Suppressor macrophage treated with lipopolysaccharide for 1 hour (primary cell): ENCODE measurements at regions not wholly inside any gene's neighbourhood (a gene's known extent, or its start where the extent isn't known, plus 50 kb on each side); places are given as distances from the start of the nearest gene placed in this dataset.
"Not testable (repeated sequence)": the region's sequence is repeated elsewhere in the genome, so short reads cannot be mapped to it uniquely, and the experiment has no call there.

Source experiments
- DNase-seq, 3 donors: peaks; one replicate each; pipeline ENCODE4 v3.0.0-alpha.2; 2020 to 2022

DNA sequence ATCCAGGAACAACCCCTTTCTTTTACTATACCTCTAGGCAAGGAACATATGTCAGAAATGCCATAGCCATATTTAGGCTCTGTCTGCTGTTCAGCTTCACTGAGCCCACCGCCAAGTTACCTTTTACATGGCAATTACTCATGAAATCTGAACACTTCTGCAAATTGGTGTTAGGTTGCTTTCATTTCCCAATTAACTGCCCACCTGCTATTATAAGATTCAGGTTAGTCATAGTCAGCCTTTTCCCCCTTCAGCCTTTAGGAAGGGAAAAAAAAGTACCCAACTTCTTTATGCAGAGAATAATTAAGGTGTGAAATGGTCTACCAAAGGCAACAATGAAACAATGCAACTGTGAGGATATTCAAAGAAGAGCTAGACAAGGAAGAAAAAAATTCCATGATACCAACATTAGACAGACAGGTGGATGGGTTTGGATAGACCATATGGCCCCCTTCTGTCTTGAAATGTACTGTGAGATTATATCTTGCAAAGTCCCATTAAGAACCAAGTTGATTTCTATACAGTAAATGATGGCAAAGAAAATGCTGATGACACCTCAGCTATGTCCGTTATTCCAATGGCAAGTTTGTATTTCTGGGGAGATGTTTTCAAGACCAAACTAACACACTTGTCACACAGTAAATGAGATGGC is 442.1 kb upstream of the NRP1 start:
- no peak for DNase-seq

DNA sequence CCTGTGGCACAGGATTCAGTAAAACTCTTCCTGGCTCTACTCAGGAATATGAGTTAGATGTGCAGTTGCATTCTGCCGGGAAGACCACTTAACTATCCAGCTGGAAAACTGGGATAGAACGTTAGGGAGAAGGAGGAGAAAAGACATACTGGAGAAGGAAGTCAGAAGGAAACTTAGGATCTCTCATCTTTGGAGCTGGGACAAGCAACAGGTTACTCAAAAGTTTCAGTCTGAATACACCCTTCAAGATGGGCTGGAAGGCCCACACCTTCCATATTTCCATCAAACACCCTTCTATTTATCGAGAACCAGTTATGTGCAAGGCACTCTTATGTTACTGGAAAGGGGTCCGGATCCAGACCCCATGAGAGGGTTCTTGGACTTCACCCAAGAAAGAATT is 440.4 kb upstream of the NRP1 start:
- DNase-seq: no peak

DNA sequence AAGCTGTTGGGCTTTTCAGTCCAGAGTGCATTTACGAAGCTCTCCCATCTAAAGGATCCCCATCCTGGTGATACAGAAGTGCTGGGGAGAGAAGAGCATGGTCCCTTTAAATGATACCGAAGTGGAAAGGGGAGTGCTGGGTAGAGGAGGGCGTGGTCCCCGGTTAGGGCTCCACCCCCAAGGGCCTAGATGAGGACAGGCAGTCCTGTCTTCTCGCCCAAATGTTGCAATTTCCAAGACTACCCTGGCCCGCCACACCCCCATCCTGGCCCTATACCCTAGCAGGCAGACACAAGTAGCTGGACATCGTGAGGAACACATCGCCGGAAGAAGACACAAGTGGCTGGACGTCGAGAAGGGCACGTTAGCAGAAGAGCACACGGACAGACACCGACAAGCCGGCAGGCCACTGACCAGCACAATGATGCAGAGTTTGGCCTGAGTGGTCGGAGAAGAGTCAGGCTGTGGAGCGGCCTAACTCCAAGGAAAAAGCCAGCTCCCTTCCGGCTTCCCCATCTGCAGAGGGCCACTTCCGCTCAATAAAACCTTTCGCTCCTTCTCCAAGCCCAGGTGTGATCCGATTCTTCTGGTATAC is 439.5 kb upstream of the NRP1 start:
- no peak for DNase-seq

DNA sequence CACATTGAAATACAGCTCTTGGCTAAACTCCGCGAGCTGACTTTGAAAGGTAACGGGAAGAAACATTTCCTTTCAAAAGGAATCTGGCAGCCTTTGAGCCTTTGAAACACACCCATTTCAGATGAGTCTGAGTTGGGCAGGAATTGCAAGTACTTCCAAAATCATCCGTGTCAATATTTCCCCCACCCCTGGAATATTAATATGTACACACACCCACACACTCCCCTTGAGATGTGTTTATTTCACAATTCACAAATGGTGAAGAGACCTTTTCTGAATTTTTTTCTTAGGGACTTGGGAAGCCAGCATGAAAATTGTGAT is 438.7 kb upstream of the NRP1 start:
- DNase-seq: no peak

DNA sequence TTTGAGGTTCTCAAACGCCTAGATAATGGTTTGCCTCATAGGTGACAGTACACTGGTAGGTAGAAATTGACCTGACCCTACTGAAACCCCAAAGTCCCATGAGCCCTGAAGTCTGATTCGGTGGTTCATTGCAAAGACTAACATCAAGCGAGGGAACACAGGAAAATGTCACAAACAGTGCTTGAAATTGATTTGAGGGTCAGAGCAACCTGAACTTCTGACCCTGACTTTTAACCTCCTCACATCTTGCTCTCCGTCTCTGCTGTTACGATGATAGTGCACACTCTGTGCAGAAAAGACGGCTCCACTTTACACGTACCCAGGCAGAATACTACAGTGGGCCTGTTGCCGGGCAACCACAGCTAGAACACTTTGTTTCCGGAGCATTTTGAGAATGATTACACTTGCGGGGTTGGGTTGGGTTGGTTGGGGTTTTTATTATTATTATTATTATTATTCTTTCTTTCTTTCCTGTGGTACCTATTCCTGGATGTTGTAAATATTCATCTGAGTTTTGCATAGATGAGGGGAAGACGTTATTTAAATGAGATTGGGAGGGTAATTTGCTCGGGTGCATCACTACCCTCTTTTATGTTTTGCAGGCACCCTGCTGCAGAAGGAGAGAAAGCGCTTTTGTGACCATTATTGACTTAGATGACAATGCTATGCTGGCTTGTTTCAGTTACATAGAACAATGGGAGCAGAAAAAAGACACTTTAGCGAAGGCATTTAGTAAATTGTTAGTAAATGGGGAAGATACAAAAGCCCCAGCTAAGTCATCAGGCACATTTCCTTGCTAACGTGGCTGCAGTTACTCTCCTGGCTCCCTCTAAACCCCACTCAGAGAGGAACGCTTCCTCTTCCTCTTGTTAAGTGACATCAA is 438.1 kb upstream of the NRP1 start:
- DNase-seq: peak; percentile 82 to 90 (median 84)

DNA sequence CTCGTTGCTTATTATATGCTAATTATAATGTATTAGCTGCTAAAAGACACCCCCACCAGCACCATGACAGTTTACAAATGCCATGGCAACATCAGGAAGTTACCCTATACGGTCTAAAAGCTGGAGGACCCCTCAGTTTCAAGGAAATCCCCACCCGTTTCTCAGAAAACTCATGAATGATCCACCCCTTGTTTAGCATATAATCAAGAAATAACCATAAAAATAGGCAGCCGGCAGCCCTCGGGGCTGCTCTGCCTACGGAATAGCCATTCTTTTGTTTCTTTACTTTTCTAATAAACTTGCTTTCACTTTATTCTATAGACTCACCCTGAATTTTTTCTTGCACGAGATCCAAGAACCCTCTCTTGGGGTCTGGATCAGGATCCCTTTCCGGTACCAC is 437.4 kb upstream of the NRP1 start:
- not testable (repeated sequence) for DNase-seq

DNA sequence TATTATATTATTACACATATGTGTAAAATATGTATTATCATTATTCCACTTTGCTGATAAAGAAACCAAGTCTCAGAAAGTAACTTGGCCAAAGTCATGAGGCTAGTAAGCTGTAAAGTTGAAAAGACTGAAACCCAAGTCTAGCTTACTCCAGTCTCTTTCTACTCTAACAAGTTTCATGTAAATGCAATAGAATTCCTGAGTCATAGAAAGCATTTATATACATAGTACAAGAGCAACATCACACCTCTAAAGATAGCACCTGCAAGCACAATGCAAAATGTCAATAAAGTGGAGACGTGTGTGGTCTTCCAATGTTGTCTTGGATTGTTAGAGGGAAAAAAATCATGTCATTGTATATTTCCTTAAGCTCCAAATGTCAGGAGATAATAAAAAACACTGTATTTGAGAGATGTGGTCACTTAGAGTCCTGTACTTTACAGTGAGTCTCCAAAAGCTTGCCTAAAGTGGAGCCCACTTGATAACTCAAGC is 430.3 kb upstream of the NRP1 start:
- no peak for DNase-seq

DNA sequence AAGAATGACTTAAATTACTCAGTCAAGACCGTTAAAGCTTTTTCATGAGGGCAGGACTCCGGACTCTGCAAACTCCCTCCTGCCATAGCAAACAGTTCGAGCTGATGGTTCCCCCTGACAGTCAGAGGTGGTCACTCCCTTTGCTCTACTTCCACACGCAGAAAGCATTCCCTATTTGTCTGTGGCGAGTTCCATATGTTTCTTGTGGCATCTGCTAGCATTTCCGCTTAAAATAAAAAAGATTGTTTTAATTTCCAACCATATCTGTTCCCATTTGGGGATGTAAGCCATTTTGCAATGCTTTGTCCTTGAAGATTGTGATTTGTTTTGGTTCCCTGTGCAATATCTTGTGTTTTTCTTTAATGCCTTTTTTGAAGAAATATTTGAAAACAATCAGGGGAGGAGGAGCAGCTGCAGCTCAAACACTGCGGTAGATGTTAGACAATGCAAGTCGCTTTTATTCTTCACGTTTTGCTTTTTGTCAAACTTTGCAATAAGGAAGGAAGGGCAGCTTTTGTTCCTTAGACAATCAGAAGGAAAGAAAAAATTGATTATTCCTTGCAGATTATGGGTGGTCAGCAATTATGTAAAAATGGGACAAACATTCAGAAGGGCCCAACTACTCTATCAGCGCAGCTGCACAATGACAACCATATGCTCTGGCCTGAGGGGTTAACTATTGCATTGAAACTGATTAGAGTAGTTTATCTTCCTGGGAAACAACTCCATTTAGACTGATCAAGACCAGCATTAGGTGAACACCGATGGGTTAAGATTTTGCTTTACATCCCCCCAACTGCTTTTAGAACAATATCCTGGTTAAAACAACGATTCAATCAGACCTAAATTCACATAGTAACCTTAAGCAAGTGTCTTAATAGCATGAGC is 425.8 kb upstream of the NRP1 start:
- DNase-seq: no peak

DNA sequence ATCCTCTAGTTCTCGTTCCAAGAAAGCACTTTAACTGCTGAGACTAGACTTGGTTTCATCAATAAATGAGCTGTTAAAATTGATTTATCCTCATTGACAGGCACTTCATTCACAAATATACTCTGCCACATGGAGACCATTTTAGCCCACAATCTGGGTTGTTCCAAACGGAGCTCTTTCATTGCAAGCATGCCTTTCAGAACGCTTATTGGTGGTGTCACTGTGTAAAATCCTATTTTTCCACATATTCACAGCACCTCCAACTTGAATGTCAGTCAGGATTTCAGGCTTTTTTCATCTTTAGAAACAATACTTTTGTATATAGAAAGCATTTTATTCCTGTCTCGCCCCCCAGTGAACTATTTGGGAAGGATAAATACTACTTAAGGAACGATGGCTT is 424.7 kb upstream of the NRP1 start:
- DNase-seq: no peak

DNA sequence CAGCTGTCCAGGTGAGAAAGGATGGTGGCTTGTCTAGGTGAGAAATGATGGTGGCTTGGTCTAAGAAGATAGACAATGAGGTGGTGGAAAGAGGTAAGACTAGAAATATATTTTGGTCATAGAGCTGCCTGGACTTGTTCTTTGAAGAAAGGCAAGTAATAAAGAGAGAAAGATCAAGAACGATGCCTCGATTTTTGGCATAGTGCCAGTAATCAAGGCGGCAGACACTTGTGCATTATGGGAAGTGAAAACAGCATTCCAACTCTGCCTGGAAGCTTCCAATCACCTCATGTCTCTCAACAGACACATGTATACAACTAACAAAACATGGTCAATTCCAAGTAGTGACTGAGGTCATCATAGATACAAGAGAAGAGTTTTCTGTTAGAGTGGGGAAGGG is 423.8 kb upstream of the NRP1 start:
- DNase-seq: no peak

DNA sequence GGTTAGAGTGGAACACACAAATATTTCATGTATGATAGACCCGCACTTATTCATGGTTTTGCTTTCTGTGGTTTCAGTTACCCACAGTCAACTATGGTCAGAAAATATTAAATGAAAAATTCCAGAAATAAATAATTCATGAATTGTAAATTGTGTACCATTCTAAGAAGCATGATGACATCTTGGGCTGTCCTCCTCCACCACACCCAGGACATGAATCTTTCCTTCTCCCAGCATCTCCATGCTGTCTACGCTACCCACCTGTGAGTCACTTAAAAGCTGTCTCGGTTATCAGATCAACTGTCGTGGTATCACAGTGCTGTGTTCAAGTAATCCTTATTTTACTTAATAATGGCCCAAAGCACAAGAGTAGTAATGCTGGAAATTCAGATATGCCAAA is 419.6 kb upstream of the NRP1 start:
- no peak for DNase-seq

DNA sequence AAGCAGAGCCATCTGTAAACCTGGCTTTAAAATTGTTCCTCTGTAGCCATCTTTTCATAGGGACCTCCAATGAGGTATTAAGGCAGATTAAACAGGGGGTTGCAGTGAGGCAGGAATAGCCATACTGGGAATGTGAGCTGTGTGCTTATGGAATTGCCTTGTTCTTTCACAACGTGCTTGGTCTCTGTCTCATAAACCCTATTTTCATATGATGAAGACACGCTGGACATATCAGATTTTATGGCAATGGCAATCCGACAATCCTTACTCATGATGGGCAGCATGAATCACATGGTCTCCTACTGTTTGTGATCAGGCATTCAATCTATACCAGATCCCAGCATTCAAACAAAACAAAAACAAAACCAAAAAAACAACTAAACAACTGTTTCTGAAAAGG is 418.9 kb upstream of the NRP1 start:
- DNase-seq: no peak

DNA sequence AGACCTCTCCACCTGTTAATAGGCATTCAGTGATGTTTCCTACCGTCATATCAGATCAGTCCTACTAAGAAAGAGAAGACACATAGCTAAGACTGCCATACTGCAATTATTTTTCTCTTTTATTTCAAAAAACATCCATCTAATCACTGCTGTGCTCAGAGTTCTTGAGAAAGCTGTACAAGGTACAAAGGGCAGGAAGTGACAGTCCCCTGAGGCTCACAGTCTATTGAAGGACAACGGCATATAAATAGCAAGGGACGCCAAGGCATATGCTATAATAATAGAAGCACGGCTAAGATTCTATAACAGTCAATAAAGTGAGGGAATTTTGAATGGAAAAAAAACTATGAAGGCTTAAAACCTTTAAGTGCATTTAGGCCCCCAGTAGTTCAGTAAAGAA is 415.3 kb upstream of the NRP1 start:
- DNase-seq: no peak

DNA sequence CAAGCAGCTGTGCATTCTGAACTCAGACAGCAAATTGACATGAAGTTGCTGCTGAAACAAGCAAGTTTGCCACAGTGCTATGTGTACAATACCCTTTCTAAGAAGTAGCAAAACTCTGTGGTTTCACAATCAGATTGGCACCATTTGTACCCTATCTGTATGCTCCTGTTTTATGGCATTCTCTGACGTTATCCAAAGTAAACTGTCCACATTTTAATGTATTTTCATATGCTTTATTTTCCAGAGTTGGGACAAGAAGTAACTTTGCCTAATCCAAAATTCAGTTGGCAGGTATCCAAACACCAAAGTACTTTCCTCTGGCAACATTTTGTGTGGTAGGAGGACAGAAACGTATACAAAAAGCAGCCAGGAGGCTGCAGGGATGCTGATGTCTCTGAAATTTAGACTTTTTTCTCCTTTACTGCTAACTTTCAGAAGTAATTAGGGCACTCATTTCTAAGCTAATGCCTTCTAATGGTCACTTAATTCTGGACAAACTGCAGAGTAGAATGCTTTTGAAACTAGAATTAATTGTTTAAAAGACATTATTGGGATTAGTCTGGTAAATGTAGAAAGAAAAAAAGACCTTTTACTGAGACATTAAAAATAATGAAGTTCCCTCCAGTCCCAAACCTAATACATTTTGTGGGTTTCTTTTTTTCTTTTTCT is 414.7 kb upstream of the NRP1 start:
- DNase-seq: no peak

DNA sequence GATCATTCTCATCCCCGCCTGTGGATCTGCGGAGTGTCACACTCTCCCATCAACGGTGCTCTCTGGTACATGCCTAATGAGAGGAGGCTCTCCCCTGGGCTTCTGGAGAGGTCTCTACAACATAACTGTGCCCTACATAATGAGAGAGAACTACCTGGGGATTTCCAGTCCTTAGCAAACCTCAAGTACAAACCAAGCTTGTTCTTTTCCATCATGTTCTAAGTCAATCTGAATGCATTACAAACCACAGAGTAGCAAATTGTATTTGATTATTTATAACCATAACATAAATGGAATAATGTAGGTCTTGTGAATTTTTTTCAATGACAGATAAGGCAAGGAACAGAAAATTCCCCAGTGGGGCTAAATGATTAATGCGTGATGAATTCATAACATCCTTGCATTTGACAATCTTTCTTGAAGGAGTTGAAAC is 412.4 kb upstream of the NRP1 start:
- no peak for DNase-seq

DNA sequence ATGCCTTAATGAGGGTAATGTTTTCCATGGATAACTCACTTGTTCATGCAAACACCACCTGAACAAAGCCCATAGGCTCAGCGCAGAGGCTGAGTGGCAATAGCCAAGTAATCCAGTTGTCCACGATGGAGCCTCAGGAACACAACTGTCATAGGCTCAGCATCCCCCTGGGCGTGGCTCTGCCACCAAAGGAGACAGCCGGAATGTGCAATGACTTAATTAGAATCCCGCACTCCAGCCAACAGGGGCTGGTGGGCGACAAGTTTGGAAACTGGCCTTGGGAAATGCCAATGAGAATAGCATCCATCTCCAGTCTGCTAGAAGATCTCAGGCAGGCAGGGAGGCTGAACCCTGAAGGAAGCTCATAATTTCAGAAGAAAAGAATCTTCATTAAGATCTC is 411.7 kb upstream of the NRP1 start:
- no peak for DNase-seq

DNA sequence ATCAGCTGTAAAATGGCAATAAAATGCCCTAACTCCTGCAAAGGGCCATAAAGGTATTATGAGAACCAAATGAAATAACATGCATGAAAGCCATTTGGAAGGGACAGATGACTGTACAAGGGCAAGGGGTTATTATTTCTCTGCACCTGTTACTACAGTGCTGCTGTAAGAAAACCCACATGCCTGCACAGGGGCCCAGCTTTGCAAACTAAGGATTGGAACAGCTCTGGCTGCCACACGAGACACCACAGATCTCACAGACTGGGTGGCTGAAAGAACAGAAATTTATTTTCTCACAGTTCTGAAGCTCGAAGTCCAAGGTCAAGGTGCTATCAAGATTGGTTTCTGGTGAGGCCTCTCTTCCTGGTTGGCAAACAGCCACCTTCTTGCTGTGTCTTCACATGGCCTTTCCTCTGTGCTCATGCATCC is 409.0 kb upstream of the NRP1 start:
- no peak for DNase-seq

DNA sequence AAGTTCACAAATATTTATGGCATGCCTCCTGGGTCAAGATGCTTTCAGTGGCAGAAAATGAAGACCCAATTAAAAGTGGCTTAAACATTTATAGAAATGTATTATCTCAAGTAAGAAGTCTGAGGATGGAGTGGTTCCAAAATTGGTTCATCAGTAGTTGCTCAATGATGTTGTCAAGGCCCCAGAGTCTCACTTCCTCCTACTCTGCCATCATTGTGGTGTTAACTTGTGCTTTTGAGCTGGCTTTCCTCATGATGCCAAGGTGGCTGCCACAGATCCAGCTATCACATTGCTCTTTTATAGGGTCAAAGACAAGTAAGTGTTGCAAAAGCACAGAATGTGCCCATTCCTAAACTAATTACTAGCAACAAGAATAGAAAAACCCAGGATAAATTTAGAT is 404.6 kb upstream of the NRP1 start:
- peak in 2 of 3 donors; percentile 44 to 53 for DNase-seq

DNA sequence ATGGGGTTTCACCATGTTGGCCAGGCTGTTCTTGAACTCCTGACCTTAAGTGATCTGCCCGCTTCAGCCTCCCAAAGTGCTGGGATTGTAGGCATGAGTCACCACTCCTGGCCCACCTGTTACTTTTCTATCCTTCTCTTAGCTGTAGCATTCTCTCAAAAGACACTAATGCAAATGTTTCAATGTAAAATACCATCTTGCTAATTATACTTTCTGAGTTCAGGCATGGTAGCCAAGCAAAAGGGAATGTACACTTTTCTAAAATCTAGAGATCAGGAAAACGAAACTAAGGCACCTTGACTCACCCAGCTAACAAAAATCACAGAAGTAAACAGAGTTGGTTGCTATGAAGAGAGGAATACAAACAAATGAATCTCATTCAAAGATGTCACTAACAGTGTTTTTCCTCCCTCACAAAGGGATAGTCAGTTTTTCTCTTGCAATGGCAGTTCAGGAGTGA is 401.0 kb upstream of the NRP1 start:
- DNase-seq: peak in 2 of 3 donors; percentile 11 to 53

DNA sequence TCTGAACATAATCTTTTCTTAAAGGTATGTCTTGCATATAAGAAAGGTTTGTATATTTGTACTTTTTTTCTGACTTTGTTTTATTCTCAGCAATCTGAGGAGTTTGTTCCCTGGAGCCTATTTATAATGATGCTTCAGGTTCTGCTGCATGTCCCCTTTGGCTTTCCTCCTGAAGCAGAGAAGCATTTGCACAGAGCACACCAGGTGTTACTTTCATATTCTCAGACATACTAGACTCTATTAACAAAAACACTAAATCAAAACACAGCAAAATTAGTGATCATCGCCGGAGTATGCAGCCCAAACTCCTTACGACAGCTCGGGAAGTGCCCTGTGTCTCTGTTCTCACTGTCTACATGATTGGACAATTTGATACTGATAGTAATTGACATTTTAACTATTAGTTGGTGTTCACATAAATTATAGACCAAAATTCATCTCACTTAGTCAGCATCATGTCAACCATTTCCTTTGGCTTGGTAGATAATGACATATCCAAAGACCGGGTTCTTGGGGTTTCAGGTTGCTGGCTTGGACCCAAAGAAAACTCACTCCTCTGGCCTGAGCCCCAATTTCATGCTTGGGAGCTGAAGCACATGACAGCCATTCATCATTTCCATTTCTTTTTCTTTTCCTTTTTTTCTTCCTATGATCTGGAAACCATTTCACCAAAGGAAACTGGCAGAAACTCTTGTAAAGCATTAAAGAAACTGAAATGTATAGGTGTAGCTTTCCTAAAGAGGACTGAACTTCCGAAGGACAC is 400.1 kb upstream of the NRP1 start:
- no peak for DNase-seq

DNA sequence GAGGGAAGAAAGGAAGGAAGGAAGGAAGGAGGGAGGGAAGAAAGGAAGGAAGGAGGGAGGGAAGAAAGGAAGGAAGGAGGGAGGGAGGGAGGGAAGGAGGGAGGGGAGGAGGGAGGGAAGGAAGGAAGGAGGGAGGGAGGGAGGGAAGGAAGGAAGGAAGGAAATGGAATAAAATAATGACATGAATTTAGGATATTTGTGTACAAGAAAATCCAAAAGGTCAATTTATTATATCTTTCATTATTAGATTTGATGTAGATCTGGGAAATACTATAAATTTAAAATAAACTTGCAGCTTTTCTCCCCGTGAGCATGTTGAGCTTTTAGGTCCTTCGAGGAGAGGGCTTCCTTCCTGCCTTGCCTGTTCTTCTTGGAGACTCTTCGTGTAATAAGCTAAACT is 398.6 kb upstream of the NRP1 start:
- DNase-seq: no peak
